ENCODE measurements at regions not wholly inside any gene's neighbourhood (a gene's known extent, or its start where the extent isn't known, plus 50 kb on each side); places are given as distances from the start of the nearest gene placed in this dataset.
"Not testable (repeated sequence)": the region's sequence is repeated elsewhere in the genome, so short reads cannot be mapped to it uniquely, and the experiment has no call there.

DNA sequence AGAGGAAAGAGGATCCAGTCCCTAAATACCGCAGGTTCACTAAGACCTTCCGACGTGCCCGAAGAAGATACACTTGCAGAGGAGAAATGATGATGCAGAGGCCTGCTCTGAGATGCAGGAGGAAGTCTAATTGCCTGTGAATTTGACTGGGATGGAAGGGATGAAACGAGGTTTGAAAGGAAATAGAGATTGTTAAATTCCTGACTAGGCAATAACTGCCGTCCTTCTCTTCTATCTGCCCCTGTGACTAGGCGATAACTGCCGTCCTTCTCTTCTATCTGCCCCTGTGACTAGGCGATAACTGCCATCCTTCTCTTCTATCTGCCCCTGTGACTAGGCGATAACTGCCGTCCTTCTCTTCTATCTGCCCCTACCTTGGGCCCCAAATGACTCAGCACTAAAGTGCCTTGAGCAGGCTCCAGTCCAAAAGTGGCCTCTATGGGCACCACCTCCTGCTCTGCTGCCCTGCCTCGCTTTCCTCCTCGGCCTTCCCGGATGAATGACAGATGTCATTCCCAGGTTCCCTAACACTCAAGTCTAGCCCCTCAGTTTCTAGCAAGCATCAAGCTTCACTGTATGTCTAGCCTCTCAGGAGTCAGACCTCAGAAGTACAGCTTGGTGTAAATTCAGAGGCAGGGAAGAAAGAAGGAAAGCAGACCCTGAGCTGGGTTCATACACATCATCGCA is 189.1 kb downstream of the FOXD4L6 start:
- DNase-seq (ENCODE audit: insufficient read length, low spot score); FAIRE-seq: not testable (repeated sequence)

DNA sequence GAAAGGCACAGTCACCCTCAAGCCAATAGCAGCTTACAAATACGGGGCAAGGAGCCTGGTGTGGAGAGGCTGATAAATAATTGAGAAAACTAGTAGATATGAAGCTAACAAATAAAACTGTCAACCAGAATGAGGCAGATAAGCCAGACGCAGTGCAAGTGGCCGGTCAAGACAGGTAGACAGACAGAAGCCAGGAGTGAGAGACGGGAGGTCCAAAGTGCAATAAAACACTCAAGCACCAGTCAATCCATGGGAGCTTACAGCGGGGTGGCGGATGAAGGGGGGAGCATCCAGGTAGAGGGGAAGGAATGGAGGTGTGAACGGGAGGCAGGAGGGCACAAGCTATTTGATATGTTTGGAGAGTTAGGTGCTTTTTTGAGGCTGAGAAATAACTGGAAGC is 193.1 kb downstream of the FOXD4L6 start:
- no peak for FAIRE-seq

DNA sequence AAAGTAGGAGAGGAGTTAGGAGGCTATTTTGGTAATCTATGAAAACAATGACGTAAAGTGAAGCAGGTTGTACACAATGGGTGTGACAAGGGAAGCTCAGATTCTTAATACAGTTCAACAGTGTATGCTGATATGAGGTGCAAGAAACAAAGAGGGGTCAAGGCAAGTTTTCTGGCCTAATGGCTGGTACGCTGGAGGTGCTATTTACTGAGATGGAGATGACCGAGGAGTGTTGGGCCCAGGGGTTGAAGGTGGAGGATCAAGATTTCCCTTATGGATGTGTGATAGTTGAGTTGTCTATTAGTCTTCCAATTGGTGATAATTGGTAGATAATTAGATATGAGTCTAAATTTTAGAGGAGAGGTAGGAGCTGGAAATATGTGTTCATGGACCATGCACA is 194.0 kb downstream of the FOXD4L6 start:
- FAIRE-seq = not testable (repeated sequence)

More for the DNA sequence above, 193.1 kb downstream of the FOXD4L6 start:
- no peak for DNase-seq (ENCODE audit: insufficient read length, low spot score)

GRCh38 chr9:40930426-40930825 is 198.1 kb downstream of the FOXD4L6 start:
- FAIRE-seq = not testable (repeated sequence)

More for the DNA sequence above, 194.0 kb downstream of the FOXD4L6 start:
- not testable (repeated sequence) for DNase-seq (ENCODE audit: insufficient read length, low spot score)

GRCh38 chr9:40929488-40929845 is 199.0 kb downstream of the FOXD4L6 start:
- not testable (repeated sequence) for DNase-seq (ENCODE audit: insufficient read length, low spot score); FAIRE-seq

More at GRCh38 chr9:40930426-40930825, 198.1 kb downstream of the FOXD4L6 start:
- DNase-seq (ENCODE audit: insufficient read length, low spot score) = not testable (repeated sequence)

DNA sequence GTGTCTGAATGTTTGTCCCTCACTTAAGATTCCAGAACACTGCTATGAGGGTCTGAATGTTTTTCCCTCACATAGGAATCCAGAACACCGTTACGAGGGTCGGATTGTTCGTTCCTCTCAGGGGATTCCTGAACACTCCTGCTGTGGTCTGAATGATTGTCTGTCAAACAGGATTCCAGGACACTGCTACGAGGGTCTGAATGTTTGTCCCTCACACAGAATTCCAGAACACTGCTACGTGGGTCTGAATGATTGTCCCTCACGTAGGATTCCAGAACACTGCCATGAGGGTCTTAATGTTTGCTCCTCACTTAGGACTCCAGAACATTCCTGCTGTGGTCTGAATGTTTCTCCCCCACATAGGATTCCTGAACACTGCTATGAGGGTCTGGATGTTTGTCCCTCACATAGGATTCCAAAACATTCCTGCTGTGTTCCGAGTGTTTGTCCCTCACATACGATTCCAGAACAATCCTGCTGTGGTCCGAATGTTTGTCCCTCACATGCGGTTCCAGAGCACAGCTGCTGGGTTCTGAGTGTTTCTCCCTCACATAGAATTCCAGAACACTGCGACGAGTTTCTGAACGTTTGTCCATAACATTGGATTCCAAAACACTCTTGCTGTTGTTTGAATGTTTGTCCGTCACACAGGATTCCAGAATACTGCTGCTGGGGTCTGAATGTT is 199.5 kb downstream of the FOXD4L6 start:
- FAIRE-seq = no peak
- DNase-seq (ENCODE audit: insufficient read length, low spot score) = no peak

DNA sequence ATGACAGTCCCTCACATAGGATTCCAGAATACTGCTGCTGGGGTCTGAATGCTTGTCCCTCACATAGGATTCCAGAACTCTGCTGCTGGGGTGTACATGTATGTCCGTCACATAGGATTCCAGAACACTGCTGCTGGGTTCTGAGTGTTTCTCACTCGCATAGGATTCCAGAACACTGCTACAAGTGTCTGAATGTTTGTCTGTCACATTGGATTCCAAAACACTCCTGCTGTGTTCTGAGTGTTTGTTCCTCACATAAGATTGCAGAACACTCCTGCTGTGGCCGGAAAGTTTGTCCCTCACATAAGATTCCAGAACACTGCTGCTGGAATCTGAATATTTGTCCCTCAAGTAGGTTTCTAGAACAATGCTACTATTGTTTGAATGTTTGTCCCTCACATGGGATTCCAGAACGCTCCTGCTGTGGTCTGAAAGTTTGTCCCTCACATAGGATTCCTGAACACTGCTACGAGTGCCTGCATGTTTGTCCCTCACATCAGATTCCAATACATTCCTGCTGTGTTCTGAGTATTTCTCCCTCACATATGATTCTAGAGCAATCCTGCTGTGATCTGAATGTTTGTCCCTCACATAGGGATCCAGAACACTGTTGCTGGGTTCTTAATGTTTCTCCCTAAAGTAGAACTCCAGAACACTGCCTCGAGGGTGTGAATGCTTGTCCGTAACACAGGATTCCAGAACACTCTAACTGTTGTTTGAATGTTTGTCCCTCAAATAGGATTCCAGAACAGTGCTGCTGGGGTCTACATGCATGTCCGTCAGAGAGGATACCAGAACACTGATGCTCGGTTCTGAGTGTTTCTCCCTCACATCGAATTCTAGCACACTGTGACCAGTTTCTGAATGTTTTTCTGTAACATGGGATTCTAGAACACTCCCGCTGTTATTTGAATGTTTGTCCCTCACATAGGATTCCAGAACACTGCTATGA is 200.4 kb downstream of the FOXD4L6 start:
- DNase-seq (ENCODE audit: insufficient read length, low spot score) = no peak
- FAIRE-seq = no peak

DNA sequence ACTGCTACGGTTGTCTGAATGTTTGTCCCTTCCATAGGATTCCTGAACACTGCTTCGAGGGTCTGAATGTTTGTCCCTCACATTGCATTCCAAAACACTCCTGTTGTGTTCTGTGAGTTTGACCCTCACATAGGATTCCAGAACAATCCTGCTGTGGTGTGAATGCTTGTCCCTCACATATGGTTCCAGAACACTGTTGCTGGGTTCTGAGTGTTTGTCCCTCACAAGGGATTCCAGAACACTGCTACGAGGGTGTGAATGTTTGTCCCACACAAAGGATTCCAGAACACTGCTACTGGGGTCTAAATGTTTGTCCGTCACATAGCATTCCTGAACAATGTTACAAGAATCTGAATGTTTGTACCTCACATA is 201.2 kb downstream of the FOXD4L6 start:
- no peak for DNase-seq (ENCODE audit: insufficient read length, low spot score)
- no peak for FAIRE-seq

DNA sequence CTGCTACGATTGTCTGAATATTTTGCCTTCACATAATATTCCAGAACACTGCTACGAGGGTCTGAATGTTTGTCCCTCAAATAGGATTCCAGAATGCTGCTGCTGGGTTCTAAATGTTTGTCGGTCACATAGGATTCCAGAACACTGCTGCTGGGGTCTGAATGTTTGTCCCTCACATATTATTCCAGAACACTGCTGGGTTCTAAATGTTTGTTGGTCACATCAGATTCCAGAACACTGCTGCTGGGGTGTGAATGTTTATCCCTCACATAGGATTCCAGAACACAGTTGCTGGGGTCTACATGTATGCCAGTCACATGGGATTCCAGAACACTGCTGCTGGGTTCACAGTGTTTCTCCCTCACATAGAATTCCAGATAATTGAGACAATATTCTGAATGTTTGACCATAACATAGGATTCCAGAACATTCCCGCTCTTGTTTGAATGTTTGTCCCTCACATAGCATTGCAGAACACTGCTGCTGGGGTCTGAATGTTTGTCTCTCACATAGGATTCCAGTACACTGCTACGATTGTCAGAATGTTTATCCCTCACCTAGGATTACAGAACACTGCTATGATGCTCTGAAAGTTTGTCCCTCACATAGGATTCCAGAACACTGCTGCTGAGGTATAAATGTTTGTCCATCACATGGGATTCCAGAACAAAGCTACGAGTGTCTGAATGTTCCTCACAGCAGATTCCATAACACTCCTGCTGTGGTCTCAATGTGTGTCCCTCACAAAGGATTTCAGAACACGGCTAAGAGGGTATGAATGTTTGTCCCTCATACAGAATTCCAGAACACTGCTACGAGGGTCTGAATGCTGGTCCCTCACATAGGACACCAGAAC is 201.8 kb downstream of the FOXD4L6 start:
- no peak for DNase-seq (ENCODE audit: insufficient read length, low spot score)

GRCh38 chr9:40925149-40925548 is 203.3 kb downstream of the FOXD4L6 start:
- FAIRE-seq = no peak
- DNase-seq (ENCODE audit: insufficient read length, low spot score) = no peak

More for the DNA sequence above, 201.8 kb downstream of the FOXD4L6 start:
- FAIRE-seq = no peak

GRCh38 chr9:40916399-40916783 is 212.1 kb downstream of the FOXD4L6 start:
- FAIRE-seq; DNase-seq (ENCODE audit: insufficient read length, low spot score): not testable (repeated sequence)

GRCh38 chr9:40915660-40916398 is 212.7 kb downstream of the FOXD4L6 start:
- FAIRE-seq; DNase-seq (ENCODE audit: insufficient read length, low spot score): not testable (repeated sequence)

DNA sequence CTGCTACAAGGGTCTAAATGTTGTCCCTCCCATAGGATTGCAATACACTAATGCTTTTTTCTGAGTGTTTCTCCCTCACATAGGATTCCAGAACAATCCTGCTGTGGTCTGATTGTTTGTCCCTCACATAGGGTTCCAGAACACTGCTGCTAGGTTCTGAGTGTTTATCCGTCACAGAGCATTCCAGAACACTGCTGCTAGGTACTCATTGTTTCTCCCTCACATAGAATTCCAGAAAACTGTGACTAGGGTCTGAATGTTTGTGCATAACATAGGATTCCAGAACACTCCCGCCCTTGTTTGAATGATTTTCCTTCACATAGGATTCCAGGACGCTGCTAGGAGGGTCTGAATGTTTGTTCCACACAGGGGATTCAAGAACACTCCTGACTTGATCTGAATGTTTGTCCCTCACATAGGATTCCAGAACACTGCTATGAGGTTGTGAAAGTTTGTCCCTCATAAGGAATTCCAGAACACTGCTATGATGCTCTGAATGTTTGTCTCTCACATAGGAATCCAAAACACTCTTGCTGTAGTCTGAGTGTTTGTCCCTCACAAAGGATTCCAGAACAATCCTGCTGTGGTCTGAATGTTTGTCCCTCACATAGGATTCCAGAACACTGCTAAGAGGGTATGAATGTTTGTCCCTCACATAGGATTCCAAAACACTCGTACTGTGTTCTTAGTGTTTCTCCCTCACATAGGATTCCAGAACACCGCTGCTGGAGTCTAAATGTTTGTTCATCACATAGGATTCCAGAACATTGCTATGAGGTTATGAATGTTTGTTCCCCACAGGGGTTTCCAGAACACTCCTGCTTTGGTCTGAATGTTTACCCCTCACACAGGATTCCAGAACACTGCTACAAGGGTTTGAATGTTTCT is 213.5 kb downstream of the FOXD4L6 start:
- DNase-seq (ENCODE audit: insufficient read length, low spot score) (no peak), FAIRE-seq (no peak)

- DNase-seq (ENCODE audit: insufficient read length, low spot score) (no peak), FAIRE-seq (no peak)
Observed at GRCh38 chr9:40913928-40914673, 214.4 kb downstream of the FOXD4L6 start.

- DNase-seq (ENCODE audit: insufficient read length, low spot score) (no peak), FAIRE-seq (no peak)
Observed at GRCh38 chr9:40913096-40913719, 215.3 kb downstream of the FOXD4L6 start.

DNA sequence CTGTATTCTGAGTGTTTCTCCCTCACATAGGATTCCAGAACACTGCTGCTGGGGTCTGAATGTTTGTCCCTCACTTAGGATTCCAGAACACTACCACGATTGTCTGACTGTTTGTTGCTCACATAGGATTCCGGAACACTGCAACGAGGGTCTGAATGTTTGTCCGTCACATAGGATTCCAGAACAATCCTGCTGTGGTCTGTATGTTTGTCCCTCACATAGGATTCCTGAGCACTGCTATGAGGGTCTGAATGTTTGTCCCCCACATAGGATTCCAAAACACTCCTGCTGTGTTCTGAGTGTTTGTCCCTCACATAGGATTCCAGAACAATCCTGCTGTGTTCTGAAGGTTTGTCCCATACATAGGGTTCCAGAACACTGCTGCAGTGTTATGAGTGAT is 215.8 kb downstream of the FOXD4L6 start:
- DNase-seq (ENCODE audit: insufficient read length, low spot score); FAIRE-seq: not testable (repeated sequence)

DNA sequence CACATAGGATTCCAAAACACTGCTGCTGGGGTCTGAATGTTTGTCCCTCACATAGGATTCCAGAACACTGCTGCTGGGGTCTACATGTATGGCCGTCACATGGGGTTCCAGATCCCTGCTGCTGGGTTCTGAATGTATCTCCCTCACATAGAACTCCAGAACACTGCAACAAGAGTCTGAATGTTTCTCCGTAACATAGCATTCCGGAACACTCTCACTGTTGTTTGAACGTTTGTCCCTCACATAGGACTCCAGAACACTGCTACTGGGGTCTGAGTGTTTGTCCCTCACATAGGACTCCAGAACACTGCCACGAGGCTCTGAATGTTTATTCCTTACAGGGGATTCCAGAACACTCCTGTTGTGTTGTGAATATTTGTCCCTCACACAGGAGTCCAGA is 216.8 kb downstream of the FOXD4L6 start:
- DNase-seq (ENCODE audit: insufficient read length, low spot score) = no peak
- FAIRE-seq = no peak
